ENCODE measurements at regions not wholly inside any gene's neighbourhood (a gene's known extent, or its start where the extent isn't known, plus 50 kb on each side); places are given as distances from the start of the nearest gene placed in this dataset.
A peak's percentile ranks its signal among the peaks of the same experiment; 100 is the strongest.

DNA sequence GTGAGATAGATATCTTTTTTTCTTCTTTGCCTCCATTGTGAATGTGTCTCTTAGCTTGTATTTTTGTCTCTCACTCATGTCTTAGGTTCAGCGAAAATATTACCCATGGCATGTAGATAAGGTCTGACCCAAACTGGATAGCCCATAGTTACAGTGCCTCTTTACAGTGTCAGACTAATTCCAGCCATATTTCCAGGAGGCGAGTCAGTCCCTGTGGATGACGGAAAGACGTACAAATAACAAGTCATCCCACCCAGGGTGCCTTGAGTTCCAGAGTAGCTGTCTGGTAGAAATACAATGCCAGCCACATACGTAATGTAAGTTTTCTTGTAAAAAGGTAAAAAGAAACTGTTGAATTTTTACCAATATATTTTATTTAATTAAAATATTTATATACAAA is 157.3 kb downstream of the ZNF281 start:
- DNase-seq (ENCODE audit: low spot score): no peak

- no peak for DNase-seq (ENCODE audit: low spot score)
These were observed 159.4 kb downstream of the ZNF281 start for GRCh38 chr1:200250469-200250868.

DNA sequence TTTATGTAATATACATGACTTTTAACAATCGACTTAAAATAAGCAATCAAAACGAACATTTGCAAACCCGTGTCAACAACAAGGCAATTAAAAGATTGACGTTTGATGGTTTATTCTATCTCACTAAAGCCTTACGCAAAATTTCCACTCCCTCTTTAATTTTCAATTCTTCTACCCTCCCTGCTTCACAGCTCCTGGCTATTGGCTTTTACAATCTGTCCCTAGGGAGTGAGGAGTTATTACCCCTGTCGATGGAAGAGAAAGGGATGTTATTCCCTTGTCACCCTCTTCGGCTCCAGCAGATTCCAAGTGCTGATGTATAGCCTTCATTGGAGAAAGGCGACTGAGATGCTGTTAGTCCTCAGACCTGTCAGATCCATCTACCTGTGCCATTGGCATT is 161.3 kb downstream of the ZNF281 start:
- no peak for DNase-seq (ENCODE audit: low spot score)

DNA sequence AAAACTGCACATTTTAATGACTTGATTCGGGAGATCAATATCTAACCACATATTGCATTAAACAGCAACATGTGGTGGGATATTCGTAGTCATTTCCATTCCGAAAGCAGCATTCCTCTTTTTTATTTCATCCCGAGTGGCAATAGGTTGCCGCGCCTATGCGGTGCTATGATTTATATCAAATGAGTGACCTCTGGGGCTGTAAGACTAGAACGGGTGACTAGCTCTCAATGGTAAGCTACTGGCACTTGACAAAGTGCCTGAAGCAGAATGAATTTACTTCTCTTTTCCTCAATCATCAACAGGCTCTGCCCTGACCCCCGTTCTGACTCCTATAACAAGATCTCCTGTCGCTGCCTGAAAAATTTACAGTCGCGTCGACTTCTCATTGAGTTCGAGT is 162.3 kb downstream of the ZNF281 start:
- no peak for DNase-seq (ENCODE audit: low spot score)

DNA sequence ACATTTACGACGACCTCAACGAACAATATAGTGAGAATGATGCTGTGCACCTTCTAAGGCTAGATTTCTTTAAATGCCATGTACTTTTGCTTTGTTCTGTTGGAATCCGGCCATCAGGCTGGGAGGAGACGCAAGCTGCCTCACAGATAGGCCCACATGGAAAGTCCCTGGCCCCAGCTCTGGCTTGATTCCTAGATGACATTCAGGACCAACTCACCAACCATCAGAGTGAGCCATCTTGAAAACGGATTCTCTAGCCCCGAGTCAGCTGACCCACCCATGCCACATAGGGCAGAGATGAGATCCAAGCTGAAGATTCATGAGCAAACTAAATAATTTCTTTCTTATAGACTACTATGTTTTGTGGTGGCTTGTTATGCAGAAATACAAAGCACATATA is 164.4 kb downstream of the ZNF281 start:
- no peak for DNase-seq (ENCODE audit: low spot score)

GRCh38 chr1:200243042-200243437 is 166.8 kb downstream of the ZNF281 start:
- DNase-seq (ENCODE audit: low spot score): peak; percentile 40

- DNase-seq (ENCODE audit: low spot score): peak; percentile 70
These were observed 167.5 kb downstream of the ZNF281 start for GRCh38 chr1:200242110-200243041.

GRCh38 chr1:200240656-200241055 is 169.2 kb downstream of the ZNF281 start:
- no peak for DNase-seq (ENCODE audit: low spot score)

- no peak for DNase-seq (ENCODE audit: low spot score)
These were observed 171.5 kb downstream of the ZNF281 start for GRCh38 chr1:200238311-200238710.

GRCh38 chr1:200237066-200237465 is 172.8 kb downstream of the ZNF281 start:
- no peak for DNase-seq (ENCODE audit: low spot score)

- DNase-seq (ENCODE audit: low spot score): no peak
These were observed 174.9 kb downstream of the ZNF281 start for GRCh38 chr1:200234938-200235337.

DNA sequence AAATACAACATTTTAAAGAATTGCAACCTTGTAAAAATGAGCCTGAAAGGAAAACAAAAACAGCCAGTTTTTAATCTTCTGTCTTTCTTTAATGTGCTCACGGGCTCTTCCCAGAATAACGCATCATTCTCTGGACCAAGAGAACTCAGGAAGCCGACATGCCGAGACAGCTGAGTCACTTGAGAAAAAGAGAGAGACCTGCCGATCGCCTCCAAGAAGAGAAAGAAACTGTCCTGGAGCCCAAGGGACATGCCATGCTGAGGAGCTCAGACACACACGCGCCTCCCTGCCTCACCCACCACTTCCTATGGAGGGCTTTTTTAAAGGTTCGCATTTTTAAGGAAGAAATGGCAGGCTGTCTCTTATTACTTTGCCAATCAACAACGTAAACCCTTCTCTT is 176.4 kb downstream of the ZNF281 start:
- DNase-seq (ENCODE audit: low spot score): no peak

DNA sequence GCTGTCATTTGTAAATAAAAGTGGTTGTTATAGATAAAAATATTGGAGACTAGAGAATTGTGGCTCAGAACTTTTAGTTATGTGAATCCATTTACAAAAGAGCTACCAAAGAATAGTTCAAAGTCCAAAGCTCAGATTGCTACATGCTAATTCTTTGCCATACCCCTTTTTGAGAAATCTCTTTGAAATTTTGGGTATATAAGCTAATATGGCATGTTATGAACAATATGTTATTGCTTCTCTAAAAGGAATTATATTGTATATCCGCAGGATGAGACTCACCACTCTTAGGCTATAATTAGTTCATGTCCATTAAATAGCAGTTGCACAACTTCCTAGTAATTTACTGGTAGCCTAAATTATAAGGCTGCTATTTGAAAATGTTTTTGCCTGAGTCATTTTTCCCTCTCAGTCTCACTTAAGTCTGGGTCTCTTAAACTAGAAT is 178.0 kb downstream of the ZNF281 start:
- no peak for DNase-seq (ENCODE audit: low spot score)

GRCh38 chr1:200230671-200231070 is 179.2 kb downstream of the ZNF281 start:
- DNase-seq (ENCODE audit: low spot score): no peak

GRCh38 chr1:200228486-200228885 is 181.3 kb downstream of the ZNF281 start:
- DNase-seq (ENCODE audit: low spot score): no peak

GRCh38 chr1:200228081-200228480 is 181.8 kb downstream of the ZNF281 start:
- DNase-seq (ENCODE audit: low spot score): no peak

All from H4 (cell line).